GM12873 (cell line): ENCODE measurements at regions not wholly inside any gene's neighbourhood (a gene's known extent, or its start where the extent isn't known, plus 50 kb on each side); places are given as distances from the start of the nearest gene placed in this dataset.

Experiments used
- TF ChIP-seq, protein P1 (sequence below): IDR thresholded peaks from 2 replicates; pipeline ENCODE4 v1.5.1; 2012; ENCODE audit warnings: low read depth, mild to moderate bottlenecking, moderate library complexity, low read length, control low read depth; ENCODE audit not compliant: insufficient read depth; ENCODE audit errors: missing control alignments

DNA sequence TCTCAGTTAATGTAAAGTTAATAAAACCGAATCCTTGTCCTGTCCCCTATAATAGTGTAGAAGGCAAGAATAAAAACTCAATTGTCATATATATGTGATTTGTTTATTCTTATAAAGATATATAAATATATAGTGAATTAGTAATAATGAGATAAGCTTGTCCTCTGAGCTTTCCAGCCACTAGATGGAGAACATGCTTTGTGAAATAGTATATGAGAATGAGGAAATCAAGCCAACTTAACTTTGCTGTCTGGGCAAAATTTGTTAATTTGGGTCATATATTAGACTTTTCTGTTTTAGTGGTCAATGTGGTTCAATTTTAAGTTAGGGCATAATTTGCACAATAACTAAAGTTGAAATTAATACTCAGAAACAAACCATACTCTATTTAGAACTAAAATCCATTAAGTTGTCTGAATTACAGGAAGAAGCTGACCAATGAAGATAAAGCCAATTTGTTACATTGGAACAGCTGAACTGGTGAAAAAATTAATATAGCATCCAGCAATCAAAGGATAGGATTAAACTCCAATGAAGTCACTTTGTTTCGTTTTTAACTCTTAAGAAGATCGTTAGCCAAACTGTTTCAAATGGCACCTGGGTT, 595.0 kb downstream of the ARL4A start:
- TF ChIP-seq, protein P1, sequence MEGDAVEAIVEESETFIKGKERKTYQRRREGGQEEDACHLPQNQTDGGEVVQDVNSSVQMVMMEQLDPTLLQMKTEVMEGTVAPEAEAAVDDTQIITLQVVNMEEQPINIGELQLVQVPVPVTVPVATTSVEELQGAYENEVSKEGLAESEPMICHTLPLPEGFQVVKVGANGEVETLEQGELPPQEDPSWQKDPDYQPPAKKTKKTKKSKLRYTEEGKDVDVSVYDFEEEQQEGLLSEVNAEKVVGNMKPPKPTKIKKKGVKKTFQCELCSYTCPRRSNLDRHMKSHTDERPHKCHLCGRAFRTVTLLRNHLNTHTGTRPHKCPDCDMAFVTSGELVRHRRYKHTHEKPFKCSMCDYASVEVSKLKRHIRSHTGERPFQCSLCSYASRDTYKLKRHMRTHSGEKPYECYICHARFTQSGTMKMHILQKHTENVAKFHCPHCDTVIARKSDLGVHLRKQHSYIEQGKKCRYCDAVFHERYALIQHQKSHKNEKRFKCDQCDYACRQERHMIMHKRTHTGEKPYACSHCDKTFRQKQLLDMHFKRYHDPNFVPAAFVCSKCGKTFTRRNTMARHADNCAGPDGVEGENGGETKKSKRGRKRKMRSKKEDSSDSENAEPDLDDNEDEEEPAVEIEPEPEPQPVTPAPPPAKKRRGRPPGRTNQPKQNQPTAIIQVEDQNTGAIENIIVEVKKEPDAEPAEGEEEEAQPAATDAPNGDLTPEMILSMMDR = no peak

GRCh38 chr7:13286916-13287315, 599.5 kb downstream of the ARL4A start:
- TF ChIP-seq, protein P1 = no peak

GRCh38 chr7:13288516-13288915, 601.1 kb downstream of the ARL4A start:
- TF ChIP-seq, protein P1 = no peak

DNA sequence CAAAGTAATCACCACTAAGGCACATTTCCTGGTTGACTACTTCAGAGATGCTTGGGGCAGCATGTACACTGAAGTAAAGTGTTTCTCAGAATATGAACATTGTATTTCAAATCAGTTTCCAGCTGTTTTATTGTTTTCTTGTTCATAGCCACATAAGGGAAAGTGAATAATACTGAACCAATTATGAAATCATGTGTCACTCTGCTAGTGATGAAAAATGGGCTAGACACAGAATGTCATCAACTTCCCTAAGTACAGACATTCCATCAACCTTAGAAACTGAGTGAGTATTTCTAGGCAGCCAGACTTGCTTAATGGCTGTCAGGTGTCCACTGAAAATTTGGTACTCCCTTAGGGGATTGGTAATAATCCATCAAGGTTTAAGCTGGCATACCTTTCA, 603.5 kb downstream of the ARL4A start:
- TF ChIP-seq, protein P1 = no peak

- TF ChIP-seq, protein P1 = no peak
Measured at GRCh38 chr7:13293264-13294002, 606.0 kb downstream of the ARL4A start.

DNA sequence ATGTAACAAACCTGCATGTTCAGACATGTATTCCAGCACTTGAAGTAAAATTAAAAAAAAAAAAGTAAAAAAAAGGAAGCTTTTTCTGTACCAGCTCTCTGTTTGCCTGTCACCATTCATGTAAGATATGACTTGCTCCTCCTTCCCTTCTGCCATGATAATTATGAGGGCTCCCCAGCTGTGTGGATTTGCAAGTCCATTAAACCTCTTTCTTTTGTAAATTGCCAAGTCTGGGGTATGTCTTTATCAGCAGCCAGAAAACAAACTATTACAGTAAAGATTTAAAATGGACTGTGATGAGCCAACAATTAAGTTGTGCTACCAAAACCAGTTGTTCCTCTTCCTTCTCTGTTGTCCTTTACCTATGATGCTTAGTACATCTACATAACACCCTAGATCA, 619.6 kb downstream of the ARL4A start:
- TF ChIP-seq, protein P1 = no peak

GRCh38 chr7:13308423-13308822, 621.0 kb downstream of the ARL4A start:
- TF ChIP-seq, protein P1 = no peak
